WERI-Rb-1 (cell line): ENCODE measurements at regions not wholly inside any gene's neighbourhood (a gene's known extent, or its start where the extent isn't known, plus 50 kb on each side); places are given as distances from the start of the nearest gene placed in this dataset.

Source experiments
- DNase-seq: peaks from one replicate; pipeline ENCODE4 v3.0.0-alpha.2; 2020
- H3K27ac ChIP-seq: fragments of 250-450 bp; sonication (Bioruptor Pico); 2 replicates; pipeline ENCODE4 v1.5.1; 2020; ENCODE audit warnings: mild to moderate bottlenecking, moderate library complexity
- H3K27me3 ChIP-seq: fragments of 250-450 bp; sonication (Bioruptor Pico); 2 replicates; pipeline ENCODE4 v1.5.1; 2021; ENCODE audit warnings: mild to moderate bottlenecking, low read depth, moderate library complexity; ENCODE audit not compliant: insufficient read depth, severe bottlenecking
- H3K36me3 ChIP-seq: fragments of 250-450 bp; sonication (Bioruptor Pico); 2 replicates; pipeline ENCODE4 v1.5.1; 2020; ENCODE audit warnings: mild to moderate bottlenecking, moderate library complexity
- H3K4me3 ChIP-seq: 2 replicates; pipeline ENCODE4 v1.5.1; 2011; ENCODE audit warnings: low read depth, mild to moderate bottlenecking, control low read depth, low read length
- H3K9me3 ChIP-seq: fragments of 250-450 bp; sonication (Bioruptor Pico); 2 replicates; pipeline ENCODE4 v1.5.1; 2021; ENCODE audit warnings: mild to moderate bottlenecking, moderate library complexity; ENCODE audit not compliant: severe bottlenecking
- TF ChIP-seq, protein P1 (sequence below): IDR thresholded peaks from 2 replicates; pipeline ENCODE4 v1.5.1; 2011; ENCODE audit warnings: low read depth, mild to moderate bottlenecking, control low read depth, inconsistent platforms, low read length

- Histone ChIP-seq H3K36me3 (no peaks in the 10 kb centered on the region), H3K27me3 (no peaks in the 10 kb centered on the region), H3K4me3 (no peak overlapping the region), H3K9me3 (no peaks in the 10 kb centered on the region), H3K27ac (no peak overlapping the region)
- TF ChIP-seq, protein P1, sequence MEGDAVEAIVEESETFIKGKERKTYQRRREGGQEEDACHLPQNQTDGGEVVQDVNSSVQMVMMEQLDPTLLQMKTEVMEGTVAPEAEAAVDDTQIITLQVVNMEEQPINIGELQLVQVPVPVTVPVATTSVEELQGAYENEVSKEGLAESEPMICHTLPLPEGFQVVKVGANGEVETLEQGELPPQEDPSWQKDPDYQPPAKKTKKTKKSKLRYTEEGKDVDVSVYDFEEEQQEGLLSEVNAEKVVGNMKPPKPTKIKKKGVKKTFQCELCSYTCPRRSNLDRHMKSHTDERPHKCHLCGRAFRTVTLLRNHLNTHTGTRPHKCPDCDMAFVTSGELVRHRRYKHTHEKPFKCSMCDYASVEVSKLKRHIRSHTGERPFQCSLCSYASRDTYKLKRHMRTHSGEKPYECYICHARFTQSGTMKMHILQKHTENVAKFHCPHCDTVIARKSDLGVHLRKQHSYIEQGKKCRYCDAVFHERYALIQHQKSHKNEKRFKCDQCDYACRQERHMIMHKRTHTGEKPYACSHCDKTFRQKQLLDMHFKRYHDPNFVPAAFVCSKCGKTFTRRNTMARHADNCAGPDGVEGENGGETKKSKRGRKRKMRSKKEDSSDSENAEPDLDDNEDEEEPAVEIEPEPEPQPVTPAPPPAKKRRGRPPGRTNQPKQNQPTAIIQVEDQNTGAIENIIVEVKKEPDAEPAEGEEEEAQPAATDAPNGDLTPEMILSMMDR = no peak
- DNase-seq = no peak
These were observed 52.8 kb upstream of the CLNK start for GRCh38 chr4:10737337-10737736.

DNA sequence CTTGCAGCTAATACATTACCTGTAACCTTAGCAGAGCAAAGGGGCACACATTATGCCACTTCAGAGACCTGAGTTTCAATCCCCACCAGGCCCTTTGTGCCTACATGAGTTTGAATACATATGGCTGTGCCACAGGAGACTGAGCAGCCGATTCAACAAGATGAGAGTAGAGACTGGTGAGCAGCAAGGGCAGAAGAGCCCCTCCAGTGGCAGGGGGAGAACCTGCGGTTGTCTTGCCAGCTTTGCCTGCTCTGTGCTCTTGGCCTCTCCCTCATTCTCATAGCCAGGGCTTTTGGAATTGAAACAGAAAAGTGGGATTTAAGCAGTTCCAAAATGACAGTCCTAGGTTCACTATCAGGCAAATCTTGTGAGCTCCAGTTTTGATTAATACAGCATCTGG, 52.3 kb upstream of the CLNK start:
- TF ChIP-seq, protein P1 = 0 out of 2 replicates have a peak, but pooled peaks have one; percentile 3
- Histone ChIP-seq H3K9me3 (no peaks in the 10 kb centered on the region), H3K27me3 (no peaks in the 10 kb centered on the region), H3K36me3 (no peaks in the 10 kb centered on the region), H3K27ac (no peak overlapping the region), H3K4me3 (no peak overlapping the region)
- DNase-seq = no peak

DNA sequence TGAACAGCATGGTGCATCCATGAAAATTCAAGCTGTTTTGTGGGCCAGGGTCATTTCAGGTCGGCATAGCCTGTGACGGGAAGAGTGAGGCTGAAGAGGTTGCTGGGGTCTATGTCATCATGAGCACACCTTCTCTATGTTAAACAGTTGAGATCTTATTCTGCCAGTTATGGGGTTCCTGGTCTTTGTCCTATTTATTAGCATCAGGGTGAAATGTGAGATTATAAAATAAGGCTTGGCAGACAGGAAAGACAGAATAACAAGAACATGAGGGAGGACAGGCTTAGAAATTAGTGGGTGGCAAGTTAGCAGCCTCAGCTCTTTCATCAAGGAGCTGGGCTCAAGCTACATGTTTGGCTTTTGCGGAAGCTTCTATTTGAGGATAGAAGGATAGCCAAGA, 51.7 kb upstream of the CLNK start:
- TF ChIP-seq, protein P1 = no peak
- no peak overlapping the region for H3K27ac ChIP-seq
- no peaks in the 10 kb centered on the region for H3K36me3 ChIP-seq
- no peaks in the 10 kb centered on the region for H3K9me3 ChIP-seq
- no peaks in the 10 kb centered on the region for H3K27me3 ChIP-seq
- no peak for DNase-seq
- H3K4me3 ChIP-seq = no peak overlapping the region

GRCh38 chr4:10734697-10735096, 50.1 kb upstream of the CLNK start:
- TF ChIP-seq, protein P1 = no peak
- no peaks in the 10 kb centered on the region for H3K9me3 ChIP-seq
- no peaks in the 10 kb centered on the region for H3K36me3 ChIP-seq
- H3K27me3 ChIP-seq = no peaks in the 10 kb centered on the region
- H3K4me3 ChIP-seq = no peak overlapping the region
- H3K27ac ChIP-seq = no peak overlapping the region
- DNase-seq = no peak
